ENCODE measurements at regions not wholly inside any gene's neighbourhood (a gene's known extent, or its start where the extent isn't known, plus 50 kb on each side); places are given as distances from the start of the nearest gene placed in this dataset.
"Not testable (repeated sequence)": the region's sequence is repeated elsewhere in the genome, so short reads cannot be mapped to it uniquely, and the experiment has no call there.

- no peak for DNase-seq
Observed at GRCh38 chr2:234181121-234181520, 130.6 kb downstream of the SPP2 start.

- no peak for DNase-seq
Observed at GRCh38 chr2:234179031-234179363, 128.5 kb downstream of the SPP2 start.

DNA sequence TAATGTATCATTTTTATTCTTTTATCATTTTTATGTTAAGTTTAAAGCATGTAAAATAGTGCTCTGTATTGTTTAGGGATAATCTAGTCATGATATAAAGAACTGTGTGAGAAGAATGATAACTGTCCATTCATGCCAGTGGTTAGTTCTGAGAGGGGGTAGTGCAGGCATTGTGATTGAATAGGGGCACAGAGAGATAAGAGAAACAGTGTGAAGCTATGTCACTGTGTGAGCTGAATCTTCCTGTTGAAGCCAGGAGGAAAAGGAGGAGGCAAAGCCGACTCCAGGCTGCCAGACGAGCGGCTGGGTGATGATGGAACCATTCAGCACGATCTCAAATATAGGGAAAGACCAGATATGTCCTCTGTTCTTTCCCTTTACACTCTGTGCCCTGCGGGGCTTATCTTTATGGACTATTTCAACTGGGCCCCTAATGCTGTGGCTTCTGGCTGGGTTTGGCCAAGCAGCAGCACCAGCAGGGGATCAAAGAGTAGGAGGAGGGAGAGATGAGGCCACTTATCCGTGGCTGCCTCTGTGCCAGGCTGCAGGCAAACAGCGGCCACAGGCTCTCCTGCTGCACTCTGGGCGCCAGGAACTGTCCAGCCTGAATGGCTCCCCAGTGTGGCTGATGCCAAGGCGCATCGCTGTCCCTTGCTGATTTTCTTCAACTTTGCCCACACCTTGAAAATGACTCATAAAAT, 128.0 kb downstream of the SPP2 start:
- peak; percentile 56 for DNase-seq

DNA sequence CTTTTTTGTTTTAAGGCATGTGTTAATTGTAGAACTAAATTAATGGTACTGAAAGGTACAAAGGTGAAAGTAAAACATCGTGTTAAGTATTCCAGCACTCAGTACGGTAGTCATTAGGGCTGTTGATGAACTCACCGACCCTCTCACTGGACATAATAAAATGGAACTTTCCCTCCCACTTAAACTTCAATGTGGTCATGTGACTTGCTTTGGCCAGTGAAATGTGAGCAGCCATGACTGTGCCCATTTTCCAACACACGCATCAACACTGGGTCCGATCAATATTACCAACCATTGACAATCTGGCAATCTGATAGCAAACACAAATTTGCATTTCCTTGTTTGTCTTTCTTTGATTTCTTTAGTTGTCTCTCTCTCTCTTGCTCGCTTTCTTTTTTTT, 125.1 kb downstream of the SPP2 start:
- DNase-seq: no peak

DNA sequence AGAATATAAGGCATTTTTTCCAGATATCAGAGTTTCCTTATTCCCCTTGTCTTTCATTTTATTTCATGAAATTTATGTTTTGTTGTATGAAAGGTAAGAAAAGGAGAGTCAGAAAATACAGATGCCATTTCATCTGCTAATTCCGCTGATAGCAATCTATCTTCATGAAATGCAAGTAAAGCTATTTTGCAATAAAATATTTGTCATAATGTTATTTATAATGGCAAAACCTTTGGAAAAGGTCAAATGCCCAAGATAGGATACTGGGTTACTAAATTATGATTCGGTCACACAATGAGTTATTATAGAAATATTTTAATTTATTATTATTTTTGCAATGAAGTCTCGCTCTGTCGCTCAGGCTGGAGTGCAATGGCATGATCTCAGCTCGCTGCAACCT, 124.2 kb downstream of the SPP2 start:
- DNase-seq: no peak

DNA sequence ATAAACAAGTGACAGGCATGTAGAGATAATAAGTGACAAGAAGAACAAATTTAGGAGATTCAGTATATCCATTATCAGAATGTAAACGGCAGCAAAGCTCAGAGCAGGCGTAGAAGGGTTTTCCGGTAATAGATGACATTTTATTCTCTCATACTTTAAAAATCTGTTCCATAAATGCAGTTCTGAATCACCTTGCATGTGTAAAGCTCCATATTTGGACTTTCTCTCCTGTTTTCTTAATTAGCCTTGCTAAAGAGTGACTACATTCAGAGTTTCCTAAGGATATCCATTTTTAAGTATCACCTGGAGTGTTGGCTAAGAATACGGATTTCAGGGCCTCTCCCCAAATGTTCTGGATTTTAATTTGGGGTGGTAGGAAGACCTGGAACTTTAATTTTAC, 122.0 kb downstream of the SPP2 start:
- DNase-seq: no peak

DNA sequence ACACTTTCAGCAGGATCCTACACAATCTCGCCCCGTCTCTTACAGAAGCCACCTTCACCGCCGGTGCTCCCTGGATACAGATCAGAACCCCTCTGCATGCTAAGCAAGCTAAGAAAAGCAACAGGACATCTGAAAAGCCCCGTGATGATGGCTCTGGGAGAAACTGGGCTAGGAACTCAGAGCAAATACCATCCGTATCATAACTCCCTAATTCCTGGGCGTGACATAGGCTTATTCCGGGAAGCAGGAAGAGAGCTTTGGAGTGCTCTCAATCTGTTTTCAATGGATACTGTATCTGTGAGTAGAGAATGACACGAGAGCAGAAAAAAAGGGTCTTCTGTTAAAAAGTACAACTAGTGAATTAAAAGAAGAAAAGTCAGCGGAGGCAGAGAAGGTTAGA, 121.6 kb downstream of the SPP2 start:
- no peak for DNase-seq

DNA sequence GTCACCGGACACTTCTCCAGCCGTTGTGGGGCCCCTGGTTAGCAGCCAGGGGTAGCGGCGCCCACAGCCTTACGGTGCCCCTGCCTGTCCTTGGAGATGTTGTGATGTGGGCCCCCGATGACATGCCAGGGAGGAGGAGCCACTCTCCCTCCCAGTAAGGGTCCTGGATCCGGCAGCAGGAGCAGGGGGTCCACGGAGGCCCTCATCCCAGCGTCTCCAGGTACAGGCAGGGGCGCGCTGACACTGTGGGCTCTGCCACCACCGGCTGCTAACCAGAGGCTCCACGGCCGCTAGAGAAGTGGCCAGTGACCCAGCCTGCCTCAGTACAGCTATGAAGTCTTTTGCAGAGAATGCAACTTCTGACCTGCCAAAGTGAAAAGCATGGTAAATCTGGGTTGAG, 121.2 kb downstream of the SPP2 start:
- no peak for DNase-seq

- no peak for DNase-seq
Observed at GRCh38 chr2:234169674-234170073, 119.2 kb downstream of the SPP2 start.

DNA sequence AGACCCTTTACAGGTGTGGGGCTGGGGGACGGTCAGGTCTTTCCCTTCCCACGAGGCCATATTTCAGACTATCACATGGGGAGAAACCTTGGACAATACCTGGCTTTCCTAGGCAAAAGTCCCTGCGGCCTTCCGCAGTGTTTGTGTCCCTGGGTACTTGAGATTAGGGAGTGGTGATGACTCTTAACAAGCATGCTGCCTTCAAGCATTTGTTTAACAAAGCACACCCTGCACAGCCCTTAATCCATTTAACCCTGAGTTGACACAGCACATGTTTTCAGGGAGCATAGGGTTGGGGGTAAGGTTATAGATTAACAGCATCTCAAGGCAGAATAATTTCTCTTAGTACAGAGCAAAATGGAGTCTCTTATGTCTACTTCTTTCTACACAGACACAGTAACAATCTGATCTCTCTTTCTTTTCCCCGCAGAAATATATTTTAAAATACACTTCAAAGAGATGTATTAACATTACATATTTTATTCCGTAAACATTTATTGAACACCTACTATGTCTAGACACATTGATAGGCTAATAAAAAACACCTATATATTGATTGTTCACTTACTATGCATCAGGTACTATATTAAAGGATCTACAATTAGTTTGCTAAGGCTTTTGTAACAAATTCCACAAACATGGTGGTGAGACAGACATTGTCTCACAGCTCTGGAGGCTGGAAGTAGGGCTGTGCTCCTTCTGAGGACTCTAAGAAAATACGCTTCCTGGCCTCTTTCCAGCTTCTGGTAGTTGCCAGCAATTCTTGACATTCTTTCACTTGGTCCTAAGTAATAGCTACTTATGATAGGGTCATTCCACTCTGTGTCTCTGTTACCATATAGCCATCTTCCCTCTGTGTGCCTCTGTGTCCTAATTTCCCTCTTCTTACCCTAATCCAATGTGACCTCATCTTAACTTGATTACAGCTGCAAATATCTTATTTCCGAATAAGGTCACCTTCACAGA, 118.4 kb downstream of the SPP2 start:
- DNase-seq: not testable (repeated sequence)

DNA sequence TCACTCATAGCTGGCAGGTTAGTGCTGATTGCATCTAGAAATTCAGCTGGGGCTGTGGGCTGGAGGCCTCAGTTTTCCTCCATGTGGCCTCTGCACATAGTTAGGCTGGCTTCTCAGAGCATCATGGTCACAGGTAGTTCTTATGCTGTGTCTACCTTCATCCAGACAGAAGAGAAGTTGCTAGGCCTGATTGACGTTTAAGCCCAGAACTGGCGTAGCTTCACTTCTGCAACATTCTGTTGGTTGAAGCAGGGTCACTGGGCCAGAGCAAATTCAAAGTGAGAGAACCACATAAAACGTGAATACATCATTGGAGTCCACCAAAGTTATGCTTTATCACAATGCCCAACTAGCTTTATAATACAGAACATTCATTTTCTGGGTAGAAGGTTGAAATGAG, 116.0 kb downstream of the SPP2 start:
- DNase-seq: no peak

- no peak for DNase-seq
Observed at GRCh38 chr2:234165421-234165820, 114.9 kb downstream of the SPP2 start.

DNA sequence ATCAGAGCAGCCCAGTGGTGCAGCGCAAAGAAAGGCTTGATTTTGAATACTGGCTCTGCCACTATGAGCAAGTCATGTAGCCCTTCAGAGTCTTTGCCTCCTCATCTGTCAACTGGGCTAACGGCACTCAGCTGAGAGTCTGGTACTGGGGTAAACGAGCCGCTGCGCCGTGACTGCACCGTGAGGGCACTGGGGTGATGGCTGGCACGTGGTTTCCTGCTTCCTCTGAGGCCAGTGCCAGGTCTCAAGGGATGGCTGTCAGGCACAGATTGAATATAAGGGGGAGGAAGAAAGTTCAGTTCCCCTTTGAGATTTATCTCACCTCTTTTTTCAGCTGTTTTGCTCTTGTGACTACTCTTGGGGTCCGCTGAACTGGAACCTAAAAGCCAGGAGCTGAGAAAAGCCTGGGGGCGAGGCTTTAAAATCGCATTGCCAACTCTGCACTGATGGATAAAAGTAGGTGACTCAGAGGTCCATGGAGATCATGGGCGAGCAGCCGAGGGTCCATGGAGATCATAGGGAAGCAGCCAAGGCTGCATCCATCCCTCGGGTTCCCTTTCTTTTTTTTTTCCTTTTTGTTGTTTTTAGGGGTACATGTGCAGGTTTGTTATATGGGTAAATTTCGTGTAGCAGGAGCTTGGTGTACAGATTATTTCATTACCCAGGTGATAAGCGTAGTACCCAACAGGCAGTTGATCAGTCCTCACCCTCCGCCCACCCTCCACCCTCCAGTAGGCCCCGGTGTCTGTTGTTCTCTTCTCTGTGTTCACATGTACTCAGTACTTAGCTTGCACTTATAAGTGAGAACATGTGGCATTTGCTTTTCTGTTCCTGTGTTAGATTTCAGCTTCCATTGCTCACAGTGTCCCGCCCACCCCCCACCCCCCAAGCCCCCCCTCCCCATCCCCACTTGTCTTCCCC, 114.3 kb downstream of the SPP2 start:
- DNase-seq: no peak

GRCh38 chr2:234163510-234164045, 113.1 kb downstream of the SPP2 start:
- no peak for DNase-seq

- DNase-seq: no peak
Observed at GRCh38 chr2:234162861-234163260, 112.4 kb downstream of the SPP2 start.

GRCh38 chr2:234161932-234162331, 111.4 kb downstream of the SPP2 start:
- no peak for DNase-seq

- peak; percentile 25 for DNase-seq
Observed at GRCh38 chr2:234158812-234159211, 108.3 kb downstream of the SPP2 start.

DNA sequence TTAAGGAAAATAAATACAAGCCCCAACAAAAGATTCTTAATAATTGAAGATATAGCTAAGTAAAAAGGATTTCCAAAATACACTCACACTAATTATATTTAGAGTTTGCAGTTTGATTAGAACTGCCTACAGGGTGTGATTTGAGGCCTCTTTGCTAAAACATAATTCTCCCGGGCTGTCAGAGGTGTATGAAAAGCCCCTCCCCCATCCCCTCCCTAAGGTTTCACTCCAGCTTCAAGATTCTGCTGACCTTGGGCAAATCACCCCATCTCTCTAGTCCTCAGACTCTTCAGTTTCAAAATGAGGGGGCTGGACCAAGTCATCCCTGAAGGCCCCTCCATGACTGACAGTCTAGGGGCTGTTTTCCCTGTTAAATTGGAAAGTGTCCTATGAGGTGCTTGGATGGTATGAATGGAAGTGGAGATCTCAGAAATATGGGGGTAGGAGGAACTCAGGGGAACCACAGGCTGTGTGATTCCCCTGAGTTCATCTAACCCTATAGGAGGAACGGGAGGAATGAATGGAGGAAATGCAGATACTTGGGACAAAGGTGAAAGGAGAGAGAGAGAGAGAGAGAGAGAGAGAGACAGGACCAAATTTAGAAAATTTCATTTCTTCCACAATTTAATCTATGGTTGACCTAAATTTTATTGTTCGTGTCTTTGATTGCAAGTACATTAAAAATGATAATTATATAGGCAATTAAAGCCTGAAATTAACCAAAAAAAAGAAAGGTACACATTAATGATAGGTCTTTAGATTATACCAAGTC, 107.5 kb downstream of the SPP2 start:
- DNase-seq: no peak

GRCh38 chr2:234156326-234156725, 105.8 kb downstream of the SPP2 start:
- DNase-seq: no peak

DNA sequence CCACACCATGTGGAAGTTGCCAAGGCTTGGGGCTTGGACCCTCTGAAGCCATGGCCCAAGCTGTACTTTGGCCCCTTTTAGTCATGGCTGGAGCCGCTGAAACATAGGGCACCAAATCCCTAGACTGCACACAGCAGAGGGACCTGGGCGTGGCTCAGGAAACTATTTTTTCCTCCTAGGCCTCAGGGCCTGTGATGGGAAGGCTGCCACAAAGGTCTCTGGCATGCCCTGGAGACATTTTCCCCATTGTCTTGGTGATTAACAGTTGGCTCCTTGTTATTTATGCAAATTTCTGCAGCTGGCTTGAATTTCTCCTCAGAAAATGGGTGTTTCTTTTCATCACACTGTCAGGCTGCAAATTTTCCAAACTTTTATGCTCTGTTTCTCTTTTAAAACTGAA, 102.3 kb downstream of the SPP2 start:
- not testable (repeated sequence) for DNase-seq

- peak; percentile 45 for DNase-seq
Observed at GRCh38 chr2:234147335-234147861, 96.9 kb downstream of the SPP2 start.

Measured in NCI-H146 (cell line).